ENCODE measurements at regions not wholly inside any gene's neighbourhood (a gene's known extent, or its start where the extent isn't known, plus 50 kb on each side); places are given as distances from the start of the nearest gene placed in this dataset.

DNA sequence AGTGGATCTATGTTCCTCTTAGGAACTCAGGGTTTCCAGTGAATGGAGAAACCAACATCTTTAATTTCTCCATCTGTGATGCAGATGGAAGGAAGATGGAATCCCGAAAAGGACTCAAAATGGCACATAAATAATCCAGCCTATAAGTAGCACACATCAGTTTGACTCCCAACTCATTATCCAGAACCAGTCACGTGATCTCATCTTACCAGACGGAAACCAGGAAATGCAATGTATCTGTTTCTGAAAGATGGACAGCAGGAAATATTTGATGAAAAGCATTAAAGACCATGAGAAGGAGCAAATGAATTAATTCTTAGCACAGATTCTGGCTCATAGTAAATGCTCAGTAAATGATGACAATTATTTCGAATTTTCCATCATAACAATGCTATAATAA, 443.1 kb upstream of the FMR1 start:
- TF ChIP-seq RAD21 (IDR thresholded peaks at IDR 0.05; ENCODE audit: low read depth) (no peak), EP300 (IDR thresholded peaks at IDR 0.05; ENCODE audit: borderline replicate concordance) (no peak), REST (IDR thresholded peaks at IDR 0.05; ENCODE audit: low read depth) (no peak), YY1 (IDR thresholded peaks at IDR 0.05; ENCODE audit: low read depth) (no peak), EGR1 (IDR thresholded peaks at IDR 0.05) (no peak)
- TF ChIP-seq, protein P1, sequence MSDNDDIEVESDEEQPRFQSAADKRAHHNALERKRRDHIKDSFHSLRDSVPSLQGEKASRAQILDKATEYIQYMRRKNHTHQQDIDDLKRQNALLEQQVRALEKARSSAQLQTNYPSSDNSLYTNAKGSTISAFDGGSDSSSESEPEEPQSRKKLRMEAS (IDR thresholded peaks at IDR 0.05), result no peak

GRCh38 chrX:147476008-147476407, 435.7 kb upstream of the FMR1 start:
- TF ChIP-seq YY1 (IDR thresholded peaks at IDR 0.05; ENCODE audit: low read depth) (no peak), RAD21 (IDR thresholded peaks at IDR 0.05; ENCODE audit: low read depth) (0 out of 2 replicates have a peak, but pooled peaks have one; percentile 23), CREB1 (IDR thresholded peaks at IDR 0.05; ENCODE audit: low read depth) (no peak)

- TF ChIP-seq CREB1 (IDR thresholded peaks at IDR 0.05; ENCODE audit: low read depth) (no peak), REST (IDR thresholded peaks at IDR 0.05; ENCODE audit: low read depth) (no peak), TEAD4 (IDR thresholded peaks at IDR 0.05) (no peak), EP300 (IDR thresholded peaks at IDR 0.05; ENCODE audit: borderline replicate concordance) (no peak), FOXM1 (IDR thresholded peaks at IDR 0.05; ENCODE audit: borderline replicate concordance, low read depth) (no peak), YY1 (IDR thresholded peaks at IDR 0.05; ENCODE audit: low read depth) (no peak), NFIC (IDR thresholded peaks at IDR 0.05) (no peak), TAF1 (IDR thresholded peaks at IDR 0.05; ENCODE audit: low read depth) (no peak), EGR1 (IDR thresholded peaks at IDR 0.05) (no peak), CEBPB (IDR thresholded peaks at IDR 0.05) (no peak), RAD21 (IDR thresholded peaks at IDR 0.05; ENCODE audit: low read depth) (no peak), TCF12 (IDR thresholded peaks at IDR 0.05; ENCODE audit: low read depth) (no peak), ZBTB7A (IDR thresholded peaks at IDR 0.05; ENCODE audit: low read depth) (no peak)
- TF ChIP-seq, protein P2, sequence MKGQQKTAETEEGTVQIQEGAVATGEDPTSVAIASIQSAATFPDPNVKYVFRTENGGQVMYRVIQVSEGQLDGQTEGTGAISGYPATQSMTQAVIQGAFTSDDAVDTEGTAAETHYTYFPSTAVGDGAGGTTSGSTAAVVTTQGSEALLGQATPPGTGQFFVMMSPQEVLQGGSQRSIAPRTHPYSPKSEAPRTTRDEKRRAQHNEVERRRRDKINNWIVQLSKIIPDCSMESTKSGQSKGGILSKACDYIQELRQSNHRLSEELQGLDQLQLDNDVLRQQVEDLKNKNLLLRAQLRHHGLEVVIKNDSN (IDR thresholded peaks at IDR 0.05), result no peak
- TF ChIP-seq, protein P1 (IDR thresholded peaks at IDR 0.05), result no peak
These were observed 432.8 kb upstream of the FMR1 start for GRCh38 chrX:147478899-147479298.

DNA sequence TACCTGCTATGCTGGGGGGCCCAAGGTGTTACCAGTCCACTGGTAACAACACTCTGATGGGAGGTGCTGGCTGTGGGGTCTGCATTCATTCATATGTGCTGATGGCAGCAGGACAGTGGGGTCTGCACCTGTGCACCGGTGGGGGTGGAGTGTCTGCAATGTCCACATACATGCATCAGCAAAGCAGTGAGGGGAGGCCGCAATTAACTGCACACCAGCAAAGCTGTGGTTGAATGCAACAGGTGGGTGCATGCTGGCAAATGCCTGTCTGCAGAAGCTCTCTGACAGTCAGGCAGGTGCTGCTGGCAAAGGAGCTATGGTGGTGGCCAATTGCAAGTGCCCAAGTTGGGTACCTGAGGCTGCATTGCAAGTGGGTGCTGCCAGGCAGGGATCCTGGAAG, 426.5 kb upstream of the FMR1 start:
- TF ChIP-seq FOXM1 (IDR thresholded peaks at IDR 0.05; ENCODE audit: borderline replicate concordance, low read depth) (no peak), REST (IDR thresholded peaks at IDR 0.05; ENCODE audit: low read depth) (no peak), EGR1 (IDR thresholded peaks at IDR 0.05) (no peak), RAD21 (IDR thresholded peaks at IDR 0.05; ENCODE audit: low read depth) (no peak), NFIC (IDR thresholded peaks at IDR 0.05) (no peak), CREB1 (IDR thresholded peaks at IDR 0.05; ENCODE audit: low read depth) (no peak), YY1 (IDR thresholded peaks at IDR 0.05; ENCODE audit: low read depth) (no peak), CEBPB (IDR thresholded peaks at IDR 0.05) (no peak), TCF12 (IDR thresholded peaks at IDR 0.05; ENCODE audit: low read depth) (no peak), TEAD4 (IDR thresholded peaks at IDR 0.05) (no peak), TAF1 (IDR thresholded peaks at IDR 0.05; ENCODE audit: low read depth) (no peak)
- TF ChIP-seq, protein P2 (IDR thresholded peaks at IDR 0.05), result no peak

DNA sequence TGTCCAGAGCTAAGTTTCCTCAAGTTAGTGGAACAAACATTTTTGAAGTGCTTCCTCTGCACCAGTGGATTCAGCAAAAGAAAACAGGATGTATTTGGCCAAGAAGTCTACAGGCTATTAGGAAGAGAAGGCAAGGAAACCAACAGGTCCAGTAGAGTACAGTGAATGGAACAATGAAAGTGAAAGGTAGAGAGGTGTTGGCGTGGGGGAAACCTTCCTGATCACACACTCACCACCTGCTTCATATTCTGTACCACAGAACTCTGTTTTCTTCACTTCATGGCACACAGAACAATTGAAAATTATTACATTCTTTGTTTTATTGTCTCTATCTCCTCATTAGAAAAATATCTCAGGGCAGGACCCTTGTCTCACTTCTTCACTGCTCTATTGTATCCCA, 417.4 kb upstream of the FMR1 start:
- TF ChIP-seq RAD21 (IDR thresholded peaks at IDR 0.05; ENCODE audit: low read depth) (no peak), FOXM1 (IDR thresholded peaks at IDR 0.05; ENCODE audit: borderline replicate concordance, low read depth) (no peak), TAF1 (IDR thresholded peaks at IDR 0.05; ENCODE audit: low read depth) (no peak), YY1 (IDR thresholded peaks at IDR 0.05; ENCODE audit: low read depth) (no peak), EGR1 (IDR thresholded peaks at IDR 0.05) (no peak), EP300 (IDR thresholded peaks at IDR 0.05; ENCODE audit: borderline replicate concordance) (no peak), REST (IDR thresholded peaks at IDR 0.05; ENCODE audit: low read depth) (no peak), TEAD4 (IDR thresholded peaks at IDR 0.05) (no peak), NFIC (IDR thresholded peaks at IDR 0.05) (no peak), CREB1 (IDR thresholded peaks at IDR 0.05; ENCODE audit: low read depth) (no peak), ZBTB7A (IDR thresholded peaks at IDR 0.05; ENCODE audit: low read depth) (no peak), TCF12 (IDR thresholded peaks at IDR 0.05; ENCODE audit: low read depth) (no peak), CEBPB (IDR thresholded peaks at IDR 0.05) (no peak)
- TF ChIP-seq, protein P2 (IDR thresholded peaks at IDR 0.05), result no peak
- TF ChIP-seq, protein P1 (IDR thresholded peaks at IDR 0.05), result no peak
